CD4-positive, alpha-beta T cell (primary cell): ENCODE measurements at regions not wholly inside any gene's neighbourhood (a gene's known extent, or its start where the extent isn't known, plus 50 kb on each side); places are given as distances from the start of the nearest gene placed in this dataset.

ENCODE experiments used
- ATAC-seq: fragments of 200-7000 bp; cut with Tn5 transposase; one replicate; pipeline ENCODE4 v1.10.0; 2022; ENCODE audit warnings: mild to moderate bottlenecking; ENCODE audit not compliant: poor library complexity
- CTCF ChIA-PET: fragments of 350-600 bp; sonication (Branson Sonifier 250); formaldehyde crosslinking; loops from one replicate; lab custom pipeline; 2021; ENCODE audit warnings: antibody characterized with exemption, inconsistent platforms; lab: Charles Lee
- POLR2A ChIA-PET: fragments of 350-600 bp; sonication (Branson Sonifier 250); formaldehyde crosslinking; loops from one replicate; lab custom pipeline; 2021; ENCODE audit warnings: antibody characterized with exemption, inconsistent platforms; lab: Charles Lee
- DNase-seq, 14 experiments: peaks; one replicate each; pipeline ENCODE4 v3.0.0-alpha.2; 2013 to 2020; ENCODE audit warnings: mixed read lengths in 2 of 14
- H3K27ac ChIP-seq, 2 donors: one replicate each; pipeline versions ENCODE4 v1.5.1 to v1.7.0; 2013; ENCODE audit warnings: low read length in 2 of 2, low read depth in 1 of 2, mild to moderate bottlenecking in 1 of 2
- H3K27me3 ChIP-seq, 2 experiments: 1 replicate in 1 of 2; 2 replicates in 1 of 2; pipeline versions ENCODE4 v1.6.1 to v1.7.0; 2013; ENCODE audit warnings: low read length in 2 of 2, control low read depth in 1 of 2, mild to moderate bottlenecking in 1 of 2, moderate library complexity in 1 of 2; ENCODE audit not compliant: insufficient read depth in 2 of 2, control insufficient read depth in 1 of 2
- H3K36me3 ChIP-seq: one replicate; pipeline ENCODE4 v1.6.1; 2013; ENCODE audit warnings: low read length, control low read depth; ENCODE audit not compliant: insufficient read depth
- H3K4me1 ChIP-seq: one replicate; pipeline ENCODE4 v1.6.1; 2013; ENCODE audit warnings: low read length, control low read depth; ENCODE audit not compliant: insufficient read depth
- H3K4me3 ChIP-seq: one replicate; pipeline ENCODE4 v1.5.1; 2013; ENCODE audit warnings: mild to moderate bottlenecking, low read length, moderate library complexity
- H3K9me3 ChIP-seq, 2 experiments: 1 replicate in 1 of 2; 2 replicates in 1 of 2; pipeline versions ENCODE4 v1.6.1 to v1.7.0; 2013; ENCODE audit warnings: low read length in 2 of 2, mild to moderate bottlenecking in 2 of 2, control low read depth in 1 of 2, moderate library complexity in 1 of 2; ENCODE audit not compliant: control insufficient read depth in 1 of 2, insufficient read depth in 1 of 2
- H3K27ac Mint-ChIP-seq: one replicate; pipeline ENCODE4 v1.8.0; 2020; ENCODE audit warnings: mixed read lengths
- H3K27me3 Mint-ChIP-seq: one replicate; pipeline ENCODE4 v1.8.0; 2021; ENCODE audit warnings: mixed read lengths
- H3K36me3 Mint-ChIP-seq: one replicate; pipeline ENCODE4 v1.8.0; 2021; ENCODE audit warnings: low read depth, mixed read lengths
- H3K4me1 Mint-ChIP-seq: one replicate; pipeline ENCODE4 v1.8.0; 2021; ENCODE audit warnings: low read depth, mixed read lengths
- H3K4me3 Mint-ChIP-seq: one replicate; pipeline ENCODE4 v1.8.0; 2020; ENCODE audit warnings: mild to moderate bottlenecking, mixed read lengths
- H3K9me3 Mint-ChIP-seq: one replicate; pipeline ENCODE4 v1.8.0; 2020; ENCODE audit warnings: mixed read lengths
- intact Hi-C, 2 experiments: fragments of 100-400 bp; cut with DNase I in 1 of 2; cut with micrococcal nuclease in 1 of 2; formaldehyde crosslinking; loops; one replicate each; pipeline versions ENCODE4 v1.15.1 to v1.9.0; 2023 to 2025; cut with DNase I, micrococcal nuclease
- TF ChIP-seq, protein P1 (sequence below): fragments of 200-600 bp; IDR thresholded peaks from one replicate; pipeline ENCODE4 v1.8.0; 2022; ENCODE audit warnings: antibody characterized with exemption, mild to moderate bottlenecking

DNA sequence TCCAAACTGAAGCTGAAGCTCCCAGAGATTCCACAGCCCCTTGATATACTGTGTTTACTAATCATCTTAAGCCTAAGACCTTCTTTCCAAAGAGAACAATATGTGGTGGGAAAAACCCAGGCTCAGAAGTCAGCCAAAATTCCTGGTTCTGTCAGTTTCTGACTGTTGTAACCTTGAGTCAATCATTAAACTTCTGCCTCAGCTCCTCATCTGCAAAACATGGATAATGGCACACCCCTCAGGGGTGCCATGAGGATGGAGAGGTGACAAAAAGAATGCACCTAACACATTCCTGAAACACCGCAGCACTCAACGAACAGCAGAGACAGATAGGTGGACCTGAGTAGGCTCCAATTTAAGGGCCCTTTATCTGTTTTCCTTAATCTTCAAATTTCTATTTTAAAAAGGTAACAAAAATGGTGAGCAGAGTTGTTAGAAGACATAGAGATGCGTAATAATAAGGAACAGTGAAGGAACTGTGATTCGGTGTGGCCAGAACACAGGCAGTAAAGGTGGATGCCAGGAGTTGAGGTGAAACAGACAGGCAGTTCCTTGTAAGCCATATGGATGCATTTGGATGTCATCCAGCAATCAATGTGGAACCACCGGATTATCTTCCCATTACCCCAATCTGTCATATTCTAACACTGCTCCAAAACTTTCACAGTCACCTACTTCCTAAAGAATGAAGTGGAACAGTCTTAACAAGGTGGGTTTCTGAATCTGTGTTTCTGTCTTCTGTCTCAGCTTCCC is 56.6 kb upstream of the DOCK9 start:
- Histone ChIP-seq H3K27me3 (no peaks in the 10 kb centered on the region), H3K4me3 (no peak overlapping the region), H3K27ac (no peak overlapping the region), H3K9me3 (no peaks in the 10 kb centered on the region), H3K4me1 (peaks cover under 1% of the 10 kb centered on the region), H3K36me3 (peaks cover 6% of the 10 kb centered on the region)
- TF ChIP-seq, protein P1, sequence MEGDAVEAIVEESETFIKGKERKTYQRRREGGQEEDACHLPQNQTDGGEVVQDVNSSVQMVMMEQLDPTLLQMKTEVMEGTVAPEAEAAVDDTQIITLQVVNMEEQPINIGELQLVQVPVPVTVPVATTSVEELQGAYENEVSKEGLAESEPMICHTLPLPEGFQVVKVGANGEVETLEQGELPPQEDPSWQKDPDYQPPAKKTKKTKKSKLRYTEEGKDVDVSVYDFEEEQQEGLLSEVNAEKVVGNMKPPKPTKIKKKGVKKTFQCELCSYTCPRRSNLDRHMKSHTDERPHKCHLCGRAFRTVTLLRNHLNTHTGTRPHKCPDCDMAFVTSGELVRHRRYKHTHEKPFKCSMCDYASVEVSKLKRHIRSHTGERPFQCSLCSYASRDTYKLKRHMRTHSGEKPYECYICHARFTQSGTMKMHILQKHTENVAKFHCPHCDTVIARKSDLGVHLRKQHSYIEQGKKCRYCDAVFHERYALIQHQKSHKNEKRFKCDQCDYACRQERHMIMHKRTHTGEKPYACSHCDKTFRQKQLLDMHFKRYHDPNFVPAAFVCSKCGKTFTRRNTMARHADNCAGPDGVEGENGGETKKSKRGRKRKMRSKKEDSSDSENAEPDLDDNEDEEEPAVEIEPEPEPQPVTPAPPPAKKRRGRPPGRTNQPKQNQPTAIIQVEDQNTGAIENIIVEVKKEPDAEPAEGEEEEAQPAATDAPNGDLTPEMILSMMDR, result no peak
- H3K4me3 Mint-ChIP-seq, result no peak overlapping the region
- DNase-seq (no peak), ATAC-seq (no peak)
- H3K9me3 Mint-ChIP-seq, result no peaks in the 10 kb centered on the region
- ChIA-PET POLR2A (interaction anchor here (0.9 to 2.5 kb wide), 3 partner anchors 12 to 53 kb away, joined by 4 to 9 read pairs (median 5); no protein-coding TSS in a partner anchor), CTCF (interaction anchor here (1.0 to 3.2 kb wide), 7 partner anchors 10 to 193 kb away, joined by 3 to 13 read pairs (median 4); no protein-coding TSS in a partner anchor)
- peaks cover 23% of the 10 kb centered on the region for H3K36me3 Mint-ChIP-seq
- no peaks in the 10 kb centered on the region for H3K27me3 Mint-ChIP-seq
- peaks cover 50% of the 10 kb centered on the region for H3K4me1 Mint-ChIP-seq
- intact Hi-C loops, result loop anchor here (1.0 to 10.0 kb wide), 7 partner anchors 37 to 194 kb away; no protein-coding TSS in a partner anchor
- peak overlapping the region; percentile 18 for H3K27ac Mint-ChIP-seq

DNA sequence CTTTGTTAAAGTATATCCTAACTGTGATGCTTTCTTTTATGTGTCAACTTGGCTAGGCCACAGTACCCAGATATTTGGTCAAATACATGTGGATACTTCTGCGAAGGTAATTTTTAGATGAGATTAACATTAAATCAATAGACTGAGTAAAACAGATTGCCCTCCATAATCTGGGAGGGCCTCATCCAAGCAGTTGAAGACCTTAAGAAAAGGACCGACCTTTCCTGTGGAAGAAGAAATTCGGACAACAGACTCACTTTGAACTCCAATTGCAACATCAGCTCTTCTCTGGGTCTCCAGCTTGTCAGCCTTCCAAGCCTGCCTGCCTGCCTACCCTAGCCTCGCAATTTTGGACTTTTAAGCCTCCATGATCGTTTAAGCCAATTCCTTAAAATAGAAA is 57.9 kb upstream of the DOCK9 start:
- CTCF ChIA-PET, result interaction anchor here (3.2 kb wide), 1 partner anchor 16 kb away, joined by 13 read pairs; no protein-coding TSS in a partner anchor
- Histone ChIP-seq H3K4me3 (no peak overlapping the region), H3K27ac (no peak overlapping the region), H3K36me3 (peaks cover 10% of the 10 kb centered on the region), H3K4me1 (peaks cover 5% of the 10 kb centered on the region), H3K9me3 (no peaks in the 10 kb centered on the region), H3K27me3 (no peaks in the 10 kb centered on the region)
- Mint-ChIP-seq H3K4me1 (peaks cover 49% of the 10 kb centered on the region), H3K27ac (no peak overlapping the region), H3K4me3 (no peak overlapping the region), H3K27me3 (no peaks in the 10 kb centered on the region), H3K9me3 (no peaks in the 10 kb centered on the region), H3K36me3 (peaks cover 23% of the 10 kb centered on the region)
- intact Hi-C loops, result loop anchor here (2.0 to 10.0 kb wide), 3 partner anchors 121 to 195 kb away; no protein-coding TSS in a partner anchor
- ATAC-seq, result no peak
- POLR2A ChIA-PET, result interaction anchor here (2.5 kb wide), 1 partner anchor 51 kb away, joined by 9 read pairs; no protein-coding TSS in a partner anchor
- TF ChIP-seq, protein P1, result no peak
- DNase-seq, result no peak

DNA sequence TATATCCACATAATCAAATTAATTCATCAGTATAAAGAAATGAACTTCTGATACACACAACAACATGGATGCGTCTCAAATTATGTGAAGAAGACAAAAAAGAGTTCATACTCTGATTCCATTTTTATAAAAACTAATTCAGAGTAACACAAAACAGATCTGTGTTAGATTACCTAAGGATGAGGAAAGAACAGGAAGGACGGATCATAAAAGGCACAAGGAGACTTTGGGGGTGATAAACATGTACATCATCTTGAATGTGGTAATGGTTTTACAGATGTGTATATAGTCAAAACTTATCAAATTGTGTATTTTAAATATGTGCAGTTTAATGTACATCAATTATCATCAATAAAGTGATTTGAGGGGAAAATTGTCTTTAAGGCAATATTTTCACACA is 59.9 kb upstream of the DOCK9 start:
- Histone ChIP-seq H3K9me3 (no peaks in the 10 kb centered on the region), H3K4me3 (no peak overlapping the region), H3K27ac (no peak overlapping the region), H3K27me3 (no peaks in the 10 kb centered on the region), H3K36me3 (peaks cover 10% of the 10 kb centered on the region), H3K4me1 (peaks cover 24% of the 10 kb centered on the region)
- H3K4me3 Mint-ChIP-seq, result no peak overlapping the region
- peaks cover 61% of the 10 kb centered on the region for H3K4me1 Mint-ChIP-seq
- H3K9me3 Mint-ChIP-seq, result no peaks in the 10 kb centered on the region
- no peak for ATAC-seq
- no peaks in the 10 kb centered on the region for H3K27me3 Mint-ChIP-seq
- H3K36me3 Mint-ChIP-seq, result peaks cover 23% of the 10 kb centered on the region
- TF ChIP-seq, protein P1, result no peak
- peak overlapping the region; percentile 25 for H3K27ac Mint-ChIP-seq
- ChIA-PET POLR2A (interaction anchor here (1.3 to 2.0 kb wide), 2 partner anchors 9 to 14 kb away, joined by 4 read pairs; no protein-coding TSS in a partner anchor), CTCF (interaction anchor here (0.7 to 1.4 kb wide), 3 partner anchors 9 to 136 kb away, joined by 3 to 7 read pairs (median 4); no protein-coding TSS in a partner anchor)
- DNase-seq, result no peak
- intact Hi-C loops, result loop anchor here (10.0 kb wide), 2 partner anchors 123 to 163 kb away; no protein-coding TSS in a partner anchor
